HG03378 (cell line): ENCODE measurements at regions not wholly inside any gene's neighbourhood (a gene's known extent, or its start where the extent isn't known, plus 50 kb on each side); places are given as distances from the start of the nearest gene placed in this dataset.

Experiments used
- ATAC-seq: cut with Tn5 transposase; IDR thresholded peaks from one replicate; pipeline ENCODE4 v1.9.1; 2021; ENCODE audit warnings: mild to moderate bottlenecking, moderate library complexity; ENCODE audit not compliant: unreplicated experiment

DNA sequence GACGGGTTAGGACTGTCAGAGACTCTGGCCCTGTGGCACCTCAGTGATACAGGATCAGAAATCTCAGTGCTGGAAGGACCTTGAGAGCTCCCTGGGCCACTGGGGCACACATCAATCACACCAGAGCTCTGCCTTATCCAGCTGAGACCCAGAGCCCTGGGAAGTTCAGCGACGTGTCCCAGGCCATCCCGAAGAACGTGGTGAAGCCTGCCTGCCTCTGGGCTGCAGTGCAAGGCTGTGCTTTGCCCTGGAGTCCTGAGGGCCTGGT lies 79.8 kb upstream of the MGMT start:
- no peak for ATAC-seq

DNA sequence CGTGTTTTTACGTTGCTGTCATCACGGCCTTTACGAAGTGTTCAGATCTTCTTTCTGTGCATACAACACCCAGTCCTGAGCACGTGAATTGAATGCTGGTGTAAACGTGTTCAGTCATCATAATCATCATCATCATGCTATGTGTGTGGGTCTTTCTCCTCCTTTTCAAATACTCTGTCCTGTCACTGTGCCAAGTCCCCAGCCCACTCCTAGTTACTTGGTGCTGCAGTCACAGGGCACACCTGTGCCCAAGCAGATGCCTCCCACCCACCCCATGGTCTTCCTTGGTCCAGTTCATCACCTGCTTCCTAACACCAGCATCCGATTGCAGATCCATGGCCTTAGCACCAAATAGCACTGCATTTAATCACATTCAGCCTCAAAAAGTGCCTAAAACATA lies 78.6 kb upstream of the MGMT start:
- ATAC-seq, result no peak

GRCh38 chr10:129389194-129389593 lies 77.8 kb upstream of the MGMT start:
- no peak for ATAC-seq

DNA sequence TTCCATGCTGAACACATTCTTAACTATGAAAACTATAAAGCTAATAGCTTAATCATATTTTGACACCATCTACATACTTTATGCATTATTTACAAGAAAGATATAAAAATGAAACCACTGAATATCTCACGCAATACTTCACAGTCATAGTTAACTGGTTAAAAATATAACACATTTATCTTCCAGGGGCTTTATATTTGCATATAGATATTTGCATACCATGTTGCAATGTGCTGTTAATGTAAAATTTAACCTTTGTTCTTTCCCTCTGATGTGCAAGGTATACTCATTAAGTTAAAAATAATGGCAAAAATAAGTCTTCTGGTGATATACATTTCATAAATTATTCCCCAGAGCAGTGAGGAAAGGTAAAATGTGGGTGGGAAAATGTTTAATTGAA lies 76.9 kb upstream of the MGMT start:
- ATAC-seq, result no peak

GRCh38 chr10:129390726-129391125 lies 76.3 kb upstream of the MGMT start:
- ATAC-seq, result no peak

DNA sequence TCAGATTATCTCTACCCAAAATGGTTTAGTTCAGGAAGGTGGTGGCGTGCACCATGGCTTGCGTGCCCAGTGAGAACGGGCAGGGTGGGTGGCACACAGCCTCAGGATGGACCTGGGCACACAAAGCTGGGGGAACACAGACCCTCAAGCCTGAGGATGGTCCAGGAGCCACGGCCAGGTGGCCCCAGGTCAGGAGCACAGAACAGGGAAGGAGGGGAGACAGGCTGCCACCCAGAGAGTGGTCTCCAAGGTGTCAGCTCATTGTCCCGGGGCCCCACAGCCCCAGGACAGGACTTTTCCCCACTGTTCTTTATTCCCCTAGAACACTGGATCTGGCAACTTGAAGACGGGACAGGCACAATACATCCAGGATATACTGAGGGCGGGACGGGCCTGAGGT lies 75.6 kb upstream of the MGMT start:
- no peak for ATAC-seq

GRCh38 chr10:129392855-129393254 lies 74.2 kb upstream of the MGMT start:
- no peak for ATAC-seq

DNA sequence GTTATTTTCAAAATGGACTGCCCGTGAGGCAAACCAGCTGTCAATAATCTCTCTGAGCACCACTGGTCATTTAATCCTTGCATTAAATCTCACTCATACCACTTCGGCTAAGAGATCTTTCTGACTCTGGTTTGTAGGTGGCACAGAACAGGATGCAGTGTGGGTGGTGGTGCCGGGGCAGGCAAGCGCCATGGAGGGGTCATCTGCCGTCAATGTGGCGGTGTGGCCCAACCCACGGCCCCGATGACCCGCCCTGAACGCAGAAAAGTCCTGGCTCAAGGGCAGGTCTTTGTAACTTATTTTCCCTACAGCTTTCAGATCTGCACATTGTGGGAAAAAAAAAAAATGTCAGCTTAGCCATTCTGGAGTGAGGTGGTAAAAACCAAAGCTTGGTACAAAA lies 73.2 kb upstream of the MGMT start:
- no peak for ATAC-seq

DNA sequence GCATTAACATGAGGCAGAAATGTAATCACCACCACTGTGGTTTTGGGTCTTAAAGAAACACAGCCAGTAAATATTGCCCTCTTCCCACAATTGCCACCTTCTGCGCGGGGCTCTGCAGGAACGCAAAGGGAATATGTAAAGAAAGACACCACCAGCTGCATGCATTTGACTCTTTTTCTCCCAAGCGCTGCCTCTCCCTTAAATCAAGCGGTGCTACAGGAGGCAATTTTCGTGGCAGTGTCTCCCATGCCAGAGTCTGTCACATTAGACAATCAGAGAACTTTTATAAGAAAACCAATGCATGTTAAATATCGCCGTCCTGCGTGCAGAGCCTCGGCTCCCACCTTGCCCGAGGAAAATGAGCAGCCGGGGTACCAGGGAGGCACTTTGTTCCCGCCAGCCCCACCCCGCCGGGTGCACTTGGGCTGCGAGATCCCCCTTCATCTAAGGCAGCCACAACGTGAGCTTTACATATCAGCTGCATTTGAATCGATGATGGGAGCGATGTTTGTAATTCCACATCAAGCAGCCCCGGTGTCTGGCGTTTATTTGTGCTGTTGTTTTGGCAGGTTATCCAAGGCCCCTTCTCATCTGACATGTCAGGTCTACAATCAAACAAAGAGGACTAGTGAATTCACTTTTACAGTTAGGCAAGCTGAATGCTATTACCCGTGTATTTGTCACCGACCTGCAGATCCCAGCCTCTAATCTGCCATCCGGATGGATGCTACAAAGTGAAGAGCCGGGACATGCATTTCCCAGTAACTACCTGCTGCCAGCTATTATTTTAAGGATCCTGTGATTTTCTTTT lies 72.3 kb upstream of the MGMT start:
- no peak for ATAC-seq

- no peak for ATAC-seq
These were observed 70.9 kb upstream of the MGMT start for GRCh38 chr10:129396021-129396722.

DNA sequence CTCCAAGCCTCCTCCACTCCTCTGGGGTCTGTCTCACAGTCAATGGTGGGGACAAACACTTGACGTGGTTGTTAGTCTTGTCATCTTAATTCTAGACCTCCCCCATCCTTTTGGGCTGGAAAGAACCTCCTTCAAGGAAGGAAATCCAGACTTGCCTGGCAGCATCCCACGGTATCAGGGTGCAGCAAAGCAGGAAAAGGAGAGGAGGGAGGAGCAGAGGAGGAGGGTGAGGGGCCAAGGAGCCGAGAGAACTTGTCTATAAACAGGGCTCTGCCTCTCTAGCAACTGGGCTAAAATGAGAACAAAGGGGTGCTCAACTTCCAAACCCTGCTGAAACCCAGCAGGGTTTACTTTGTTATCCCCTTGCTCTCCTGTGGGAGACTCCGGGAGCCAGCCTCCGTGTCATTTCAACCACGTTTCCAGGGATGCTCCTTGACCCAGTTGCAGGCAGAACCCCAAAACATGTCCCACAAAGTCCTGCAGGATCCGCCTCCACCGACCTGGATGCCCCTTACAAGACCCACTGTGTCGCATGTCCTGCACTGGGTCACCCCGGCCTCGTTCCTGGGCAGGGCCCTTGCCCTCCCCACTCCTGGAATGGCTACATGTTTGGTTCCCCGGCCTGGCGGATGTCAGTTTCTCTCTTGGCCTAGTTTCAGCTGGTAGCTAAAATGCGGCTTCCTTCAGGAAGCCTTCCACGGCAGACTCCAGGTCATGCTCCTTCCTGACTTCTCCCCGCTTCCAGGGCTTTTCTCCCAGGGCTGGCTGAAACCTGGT lies 69.7 kb upstream of the MGMT start:
- no peak for ATAC-seq

DNA sequence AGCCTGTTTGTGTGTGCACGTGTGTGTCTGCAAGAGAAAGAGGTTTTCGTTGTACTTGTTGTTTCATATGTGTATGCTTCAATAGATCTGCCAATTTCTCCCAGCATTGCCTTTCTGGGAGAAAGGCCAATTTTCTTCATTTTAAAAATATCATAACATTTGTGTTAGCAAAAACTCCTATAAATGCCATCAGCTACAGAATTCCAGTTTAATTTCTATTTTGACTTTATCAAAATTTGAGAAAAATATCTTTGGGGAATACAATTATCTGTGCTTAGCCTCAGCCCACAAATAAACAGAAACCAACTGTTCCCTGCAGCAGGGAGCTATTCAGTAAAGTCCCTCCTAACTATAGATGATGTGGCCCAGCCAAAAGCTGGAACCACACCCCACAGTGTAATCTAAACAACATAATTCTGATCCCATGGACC lies 68.3 kb upstream of the MGMT start:
- ATAC-seq, result no peak

DNA sequence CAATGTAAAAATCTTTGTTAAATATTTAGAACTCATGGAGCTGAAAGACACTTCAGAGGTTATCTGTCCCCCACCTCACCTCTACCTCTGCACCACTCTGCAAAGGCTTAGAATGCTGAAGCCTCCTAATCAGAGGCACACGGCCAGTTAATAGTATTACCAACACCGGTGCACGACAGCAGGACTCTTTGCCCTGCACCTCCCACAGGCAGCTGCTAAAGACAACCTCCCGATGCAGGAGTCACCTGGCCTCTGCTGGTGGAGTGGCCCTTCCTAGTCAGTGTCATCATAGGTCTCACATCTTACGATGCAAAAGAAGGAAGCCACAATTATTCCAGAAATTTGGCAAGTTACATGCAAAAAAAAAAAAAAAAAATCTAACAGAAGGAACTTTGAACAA lies 66.6 kb upstream of the MGMT start:
- ATAC-seq, result no peak

DNA sequence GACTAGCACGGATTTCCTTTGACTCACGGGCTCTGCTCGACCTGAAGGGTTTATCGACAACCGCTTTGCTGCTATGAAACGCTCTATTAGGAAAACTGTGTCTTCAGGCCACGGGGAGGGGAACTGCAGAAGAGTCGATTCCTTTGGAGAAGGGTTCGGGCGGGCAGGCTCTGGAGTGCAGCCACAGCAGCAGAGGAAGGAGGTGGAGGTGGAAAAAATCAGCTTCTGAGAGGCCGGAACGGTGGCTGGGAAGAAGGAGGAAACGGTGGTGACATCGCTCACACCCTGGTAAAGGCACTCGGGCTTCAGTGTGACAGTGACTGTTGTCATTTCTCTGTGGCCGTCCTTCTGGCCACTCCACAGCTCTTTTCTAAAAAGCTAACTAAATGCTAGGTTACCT lies 64.6 kb upstream of the MGMT start:
- no peak for ATAC-seq

DNA sequence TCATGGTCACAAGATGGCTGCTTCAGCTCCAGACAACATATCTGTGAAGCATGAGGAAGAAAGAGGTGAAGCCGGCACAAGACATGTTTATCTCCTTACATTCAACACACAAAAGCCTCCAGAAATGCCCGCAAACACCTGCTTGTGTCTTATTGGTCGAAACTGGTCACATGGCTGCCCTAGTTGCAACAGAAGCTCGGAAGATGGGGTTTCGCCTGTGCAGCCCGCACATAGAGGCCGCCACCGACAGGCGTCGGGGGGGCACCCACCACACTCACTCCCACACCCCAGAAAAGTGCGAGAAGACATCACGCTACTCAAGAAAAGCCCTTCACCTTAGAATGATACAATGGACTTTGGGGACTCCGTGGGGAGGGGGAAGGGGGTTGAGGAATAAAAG lies 63.0 kb upstream of the MGMT start:
- ATAC-seq, result no peak

DNA sequence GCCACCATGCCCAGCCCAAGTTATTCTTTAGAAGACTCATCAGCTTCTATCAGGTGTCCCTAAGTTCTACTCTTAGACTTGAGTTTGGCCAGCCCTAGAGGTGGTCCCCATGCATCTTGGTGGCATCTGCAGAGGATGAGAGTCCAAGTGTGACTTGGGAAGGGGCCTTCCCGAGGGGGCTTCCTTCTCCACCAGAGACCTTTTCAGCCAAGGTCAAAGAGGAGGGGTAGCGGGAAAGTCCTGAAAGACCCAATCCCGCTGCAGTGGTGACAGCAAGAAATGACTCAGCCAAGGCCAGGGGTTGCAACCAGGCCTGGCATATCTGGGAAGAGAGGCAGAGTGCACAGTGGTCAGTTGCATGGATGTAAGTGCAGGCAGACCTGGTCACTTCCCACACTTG lies 61.7 kb upstream of the MGMT start:
- ATAC-seq, result no peak

- ATAC-seq, result no peak
These were observed 56.2 kb upstream of the MGMT start for GRCh38 chr10:129410688-129411392.

DNA sequence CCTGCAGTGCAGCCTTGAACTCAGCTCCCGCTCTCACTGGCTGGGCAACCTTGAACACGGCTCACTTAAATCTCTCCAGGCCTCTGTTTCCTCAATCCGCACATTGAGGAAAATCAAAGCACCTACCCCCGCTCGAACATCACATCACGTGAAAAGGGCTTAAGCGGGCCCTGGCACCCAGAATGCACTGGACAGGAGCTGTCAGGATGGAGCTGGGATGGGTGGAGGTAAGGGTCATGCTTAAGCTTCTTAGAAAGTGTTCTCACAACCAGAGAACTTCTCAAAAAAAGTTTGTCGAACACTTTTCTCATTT lies 55.7 kb upstream of the MGMT start:
- ATAC-seq, result no peak

DNA sequence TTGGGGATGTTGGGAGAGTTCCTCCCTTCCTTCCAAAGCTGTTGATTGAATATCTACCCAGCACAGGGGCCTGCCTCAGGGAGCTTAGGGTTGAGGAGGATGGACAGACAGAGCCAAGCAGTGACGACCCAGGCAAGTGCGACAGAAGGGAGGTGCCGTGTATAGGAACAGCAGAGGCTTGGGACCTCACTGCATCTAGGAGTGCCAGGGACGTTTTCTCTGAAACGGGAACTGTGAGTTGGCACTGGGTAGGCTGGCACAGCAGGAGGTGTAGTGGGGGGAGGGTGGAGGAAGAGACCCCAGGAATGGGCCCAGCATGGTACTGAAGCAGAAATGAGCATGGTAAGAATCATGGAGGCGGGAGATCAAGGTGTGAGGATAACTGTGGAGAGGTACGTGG lies 55.3 kb upstream of the MGMT start:
- ATAC-seq, result no peak

- ATAC-seq, result no peak
These were observed 54.0 kb upstream of the MGMT start for GRCh38 chr10:129413024-129413423.
